HG02642 (cell line): ENCODE measurements at regions not wholly inside any gene's neighbourhood (a gene's known extent, or its start where the extent isn't known, plus 50 kb on each side); places are given as distances from the start of the nearest gene placed in this dataset.

Experiments used
- ATAC-seq: cut with Tn5 transposase; IDR thresholded peaks from one replicate; pipeline ENCODE4 v1.9.1; 2021; ENCODE audit warnings: mild to moderate bottlenecking; ENCODE audit not compliant: unreplicated experiment, poor library complexity

DNA sequence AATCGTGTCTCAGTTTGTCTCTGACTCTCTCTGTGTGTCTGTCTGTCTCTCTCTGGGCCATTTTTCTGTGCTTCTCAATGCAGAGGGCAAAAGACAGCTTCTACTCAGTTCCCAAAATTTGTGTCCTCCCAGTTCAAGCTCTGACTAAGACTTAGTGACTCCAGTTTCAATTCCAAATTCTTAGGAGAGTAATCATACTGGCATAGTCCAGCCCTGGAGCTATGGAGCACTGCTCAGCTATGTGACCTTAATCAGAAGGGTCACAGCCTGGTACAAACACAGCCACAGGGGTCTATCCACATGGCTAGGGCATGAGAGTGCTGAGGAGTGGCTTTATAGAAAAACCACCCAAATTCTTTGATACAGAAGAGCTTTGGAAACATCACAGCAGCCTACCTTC is 91.9 kb downstream of the FOXF2 start:
- ATAC-seq: no peak

GRCh38 chr6:1482381-1483166 is 93.2 kb downstream of the FOXF2 start:
- ATAC-seq: peak; percentile 68

DNA sequence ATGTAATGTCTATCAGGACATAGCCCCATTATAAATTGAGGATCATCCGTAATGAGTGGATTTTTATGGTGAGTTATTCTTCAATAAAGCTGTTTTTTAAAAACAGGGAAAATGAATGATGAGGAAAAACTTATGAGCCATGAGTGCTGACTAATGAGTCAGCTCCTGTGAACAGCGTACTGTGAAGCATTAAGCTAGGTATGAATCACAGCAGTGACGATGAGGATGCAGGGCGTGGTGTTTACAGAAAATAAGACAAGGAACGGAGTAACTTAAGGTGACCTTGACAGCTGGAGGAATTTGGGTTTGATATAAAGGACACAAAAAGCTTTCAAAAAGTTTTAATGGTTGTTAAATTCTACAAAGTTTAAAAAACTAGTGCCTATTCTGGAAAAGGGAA is 96.3 kb downstream of the FOXF2 start:
- ATAC-seq: no peak

GRCh38 chr6:1486387-1486786 is 97.0 kb downstream of the FOXF2 start:
- no peak for ATAC-seq

DNA sequence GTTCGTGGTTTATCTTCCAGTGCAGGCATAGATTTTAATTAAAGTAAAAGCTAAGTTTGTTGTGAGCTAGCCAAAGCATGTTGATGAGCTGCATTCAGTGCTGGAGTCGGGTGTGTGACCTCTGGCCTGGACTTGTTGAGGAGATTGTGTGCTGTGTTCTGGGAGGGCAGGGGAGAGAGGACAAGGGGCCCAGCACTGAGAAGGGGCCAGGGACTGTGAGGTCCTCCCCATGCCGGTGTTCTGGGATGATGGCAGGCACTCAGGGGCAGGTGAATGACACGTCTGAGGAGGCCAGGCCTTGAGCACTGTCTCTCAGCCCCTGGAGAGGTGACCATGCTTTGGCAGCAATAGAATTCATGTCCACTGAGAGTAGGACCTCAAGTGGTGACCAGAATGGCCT is 97.9 kb downstream of the FOXF2 start:
- no peak for ATAC-seq

GRCh38 chr6:1491025-1491424 is 101.6 kb downstream of the FOXF2 start:
- no peak for ATAC-seq

DNA sequence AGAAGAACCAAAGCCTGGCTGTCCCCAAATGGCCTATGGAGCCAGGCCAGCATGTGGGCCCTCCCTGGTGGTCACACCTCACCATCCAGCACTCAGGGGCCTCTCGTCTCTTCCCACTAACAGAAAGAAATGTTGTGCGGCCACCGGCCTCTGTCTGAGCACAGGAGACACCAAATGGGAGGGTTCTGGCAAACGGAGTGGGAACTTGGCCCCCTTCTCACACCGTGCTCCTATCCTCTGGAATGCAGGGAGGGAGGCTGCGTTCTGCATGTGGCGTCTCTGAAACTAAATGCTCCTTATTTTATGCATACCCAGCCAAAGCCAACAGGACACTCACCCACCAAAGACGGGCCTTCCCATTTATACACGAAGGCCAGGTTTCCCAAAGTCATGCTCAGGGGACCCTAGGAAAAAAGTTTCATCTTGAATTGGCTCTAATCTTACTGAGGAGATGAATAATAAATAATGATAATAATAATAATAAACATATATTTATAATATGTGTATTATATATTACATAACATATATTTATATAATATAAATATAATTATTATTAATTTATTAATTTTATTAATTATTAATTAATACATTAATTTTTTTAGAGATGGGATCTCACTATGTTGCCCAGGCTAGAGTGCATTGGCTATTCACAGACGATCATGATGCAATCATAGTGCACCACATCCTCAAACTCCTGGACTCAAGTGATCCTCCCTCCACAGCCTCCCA is 102.4 kb downstream of the FOXF2 start:
- no peak for ATAC-seq

- ATAC-seq: no peak
Observed at GRCh38 chr6:1494671-1495070, 105.3 kb downstream of the FOXF2 start.

DNA sequence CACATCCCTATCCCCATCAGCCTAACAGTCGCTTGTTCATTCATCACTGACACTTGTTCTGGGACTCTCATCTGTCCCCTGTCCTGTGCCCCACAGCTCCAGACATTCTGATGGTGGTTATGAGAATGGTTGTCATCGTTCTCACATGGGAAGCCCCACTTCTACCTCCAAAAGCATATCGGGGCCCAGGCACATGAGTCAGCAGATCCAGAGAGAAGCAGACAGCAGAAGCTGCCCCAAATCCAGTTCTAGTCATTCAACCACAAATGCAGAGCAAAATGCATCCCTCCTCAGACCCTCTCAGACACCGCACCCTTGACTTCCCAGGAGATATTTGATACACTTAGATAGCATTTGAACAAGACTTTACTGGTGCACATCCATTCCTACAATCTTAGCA is 106.0 kb downstream of the FOXF2 start:
- no peak for ATAC-seq

DNA sequence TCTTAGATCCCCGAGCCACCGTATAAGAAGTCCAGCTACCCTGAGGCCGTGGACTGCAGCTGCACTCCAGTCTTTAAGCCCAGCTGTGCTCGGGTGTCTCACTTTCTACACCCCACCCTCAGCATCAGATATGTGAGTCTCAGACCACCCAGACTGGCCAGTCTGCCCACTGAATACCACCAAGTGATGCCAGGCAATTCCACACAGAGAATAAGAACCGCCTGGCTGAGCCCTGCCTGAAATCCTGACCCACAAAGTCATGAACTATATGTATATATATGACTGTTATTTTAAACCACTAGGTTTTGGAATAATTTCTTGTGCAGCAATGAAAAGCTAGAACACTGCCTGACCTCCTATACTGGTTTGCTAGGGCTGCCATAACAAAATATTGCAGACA is 106.7 kb downstream of the FOXF2 start:
- ATAC-seq: no peak

- ATAC-seq: no peak
Observed at GRCh38 chr6:1496836-1497760, 107.7 kb downstream of the FOXF2 start.

- ATAC-seq: no peak
Observed at GRCh38 chr6:1497761-1498105, 108.4 kb downstream of the FOXF2 start.

DNA sequence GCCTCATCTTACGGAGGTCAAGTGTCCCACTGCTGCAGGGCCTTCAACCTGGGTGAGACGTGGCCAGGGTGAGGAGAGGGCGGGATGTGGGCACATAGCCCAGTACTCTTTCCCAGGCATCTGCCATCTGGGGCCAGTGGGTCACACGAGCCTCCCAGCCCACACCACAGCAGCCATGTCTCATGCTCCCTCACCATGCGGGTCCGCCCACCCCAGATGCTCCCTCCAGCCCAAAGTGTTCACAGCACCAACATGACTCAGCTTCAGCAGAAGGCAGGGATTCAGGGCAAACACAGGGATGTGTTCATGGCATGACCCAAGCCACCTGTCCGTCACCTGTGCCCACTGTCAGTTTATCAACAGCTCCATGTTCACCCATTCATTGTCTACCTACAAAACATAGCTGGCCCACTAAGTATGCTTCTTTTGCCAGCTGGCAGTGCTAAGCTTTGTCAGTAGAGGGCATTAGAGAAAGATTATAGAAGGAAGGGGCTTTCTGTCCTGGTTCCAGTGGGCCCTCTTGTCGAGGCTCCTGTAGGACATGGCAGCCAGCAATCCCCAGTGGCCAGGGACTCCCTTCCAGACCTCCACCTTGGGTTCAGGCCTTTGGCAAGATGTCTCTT is 109.2 kb downstream of the FOXF2 start:
- ATAC-seq: no peak

DNA sequence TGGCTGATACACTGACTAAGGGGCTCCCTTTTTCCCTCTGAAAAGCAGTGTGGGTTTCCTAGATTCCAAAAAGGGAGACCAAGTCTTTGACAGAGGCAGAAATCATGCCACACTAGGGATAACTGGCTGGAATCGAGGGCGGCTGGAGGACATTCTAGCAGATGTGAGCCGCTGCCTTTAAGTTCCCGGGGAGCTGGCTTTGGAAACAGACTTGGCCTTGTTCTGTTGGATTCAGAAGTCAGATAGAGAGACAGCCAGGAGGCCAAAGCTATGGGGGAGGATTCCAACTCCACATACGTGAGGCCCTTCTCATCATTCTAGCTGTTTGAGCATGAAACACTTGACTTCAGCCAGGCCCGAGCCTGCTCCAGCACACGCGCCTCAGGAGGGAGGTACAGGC is 109.9 kb upstream of the FOXC1 start:
- ATAC-seq: no peak

DNA sequence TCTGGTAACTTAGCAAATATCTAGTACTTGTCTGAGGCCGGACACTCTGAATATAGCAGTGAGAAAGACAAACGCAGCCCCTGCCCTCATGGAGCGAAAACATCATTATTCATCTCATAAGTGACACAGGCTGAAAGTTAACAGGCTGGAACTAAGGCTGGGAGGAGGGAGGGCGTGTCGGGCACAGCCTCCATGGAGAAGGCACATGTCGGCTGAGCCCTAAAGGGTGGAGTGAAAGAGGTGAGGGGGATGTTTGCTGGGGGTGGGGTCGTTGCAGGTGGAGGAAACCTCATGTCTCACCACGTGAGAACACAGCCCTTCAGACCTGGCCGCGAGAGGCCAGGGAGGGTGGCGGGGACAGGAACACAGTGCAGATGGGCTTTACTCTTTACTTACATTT is 108.8 kb upstream of the FOXC1 start:
- ATAC-seq: no peak

DNA sequence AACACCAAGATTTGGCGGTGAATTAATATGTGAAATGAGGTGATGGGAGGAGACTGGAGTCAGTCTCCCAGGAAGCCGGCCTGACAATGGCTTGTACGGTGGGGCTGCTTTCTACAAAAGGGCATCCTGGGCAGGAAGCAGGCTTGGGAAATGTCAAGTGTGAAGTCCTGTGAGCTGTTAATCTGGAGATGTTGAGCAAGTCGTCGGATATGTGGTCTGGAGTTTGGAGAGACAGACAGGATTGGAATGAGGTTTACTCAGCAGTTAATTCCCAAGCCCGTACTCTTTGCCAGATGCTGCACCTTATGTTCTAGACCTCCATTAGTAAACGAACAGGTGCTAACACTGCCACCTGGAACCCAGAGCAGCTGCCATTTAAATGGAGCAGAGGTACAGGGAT is 107.7 kb upstream of the FOXC1 start:
- no peak for ATAC-seq

DNA sequence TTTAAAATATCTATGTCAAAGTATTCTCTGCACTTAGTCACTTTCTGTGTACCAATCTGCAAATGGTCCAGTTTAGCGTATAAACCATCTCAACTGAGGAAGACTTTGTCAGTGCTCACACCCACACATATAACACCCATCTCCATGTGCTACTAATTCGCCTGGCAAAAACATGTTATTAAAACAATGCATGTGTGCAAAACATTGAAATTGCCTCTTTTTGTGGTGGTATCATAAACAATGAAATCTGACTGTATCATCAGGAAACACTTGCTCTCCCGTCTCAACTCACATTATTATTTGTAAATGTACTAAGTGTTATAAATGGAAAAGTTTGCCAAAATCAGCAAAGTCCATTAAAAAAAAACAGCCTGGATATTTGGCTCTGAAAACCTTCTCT is 105.9 kb upstream of the FOXC1 start:
- no peak for ATAC-seq

GRCh38 chr6:1504465-1504864 is 105.2 kb upstream of the FOXC1 start:
- no peak for ATAC-seq

DNA sequence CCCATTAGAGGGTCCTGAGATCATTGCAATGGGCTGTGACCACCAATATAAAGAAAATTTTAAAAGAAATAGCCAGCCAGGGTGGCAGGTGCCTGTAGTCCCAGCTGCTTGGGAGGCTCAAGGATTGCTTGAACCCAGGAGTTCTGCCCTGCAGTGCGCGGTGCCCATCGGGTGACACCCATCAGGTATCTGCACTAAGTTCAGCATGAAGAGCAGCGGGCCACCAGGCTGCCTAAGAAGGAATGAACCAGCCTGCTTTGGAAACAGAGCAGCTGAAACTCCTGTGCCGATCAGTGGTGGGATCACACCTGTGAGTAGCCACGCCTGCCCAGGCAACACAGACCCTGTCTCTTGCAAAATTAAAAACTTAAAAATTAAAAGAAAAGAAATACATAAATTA is 102.5 kb upstream of the FOXC1 start:
- no peak for ATAC-seq

- ATAC-seq: no peak
Observed at GRCh38 chr6:1509241-1509640, 100.5 kb upstream of the FOXC1 start.

GRCh38 chr6:1510239-1510638 is 99.5 kb upstream of the FOXC1 start:
- no peak for ATAC-seq
